ENCODE measurements at regions not wholly inside any gene's neighbourhood (a gene's known extent, or its start where the extent isn't known, plus 50 kb on each side); places are given as distances from the start of the nearest gene placed in this dataset.
"Not testable (repeated sequence)": the region's sequence is repeated elsewhere in the genome, so short reads cannot be mapped to it uniquely, and the experiment has no call there.

GRCh38 chr17:12195418-12195817 is 174.7 kb downstream of the MAP2K4 start:
- DNase-seq (ENCODE audit: low spot score) = no peak

GRCh38 chr17:12201294-12201880 is 180.7 kb downstream of the MAP2K4 start:
- DNase-seq (ENCODE audit: low spot score) = no peak

- DNase-seq (ENCODE audit: low spot score) = no peak
Observed at GRCh38 chr17:12209632-12210191, 189.0 kb downstream of the MAP2K4 start.

DNA sequence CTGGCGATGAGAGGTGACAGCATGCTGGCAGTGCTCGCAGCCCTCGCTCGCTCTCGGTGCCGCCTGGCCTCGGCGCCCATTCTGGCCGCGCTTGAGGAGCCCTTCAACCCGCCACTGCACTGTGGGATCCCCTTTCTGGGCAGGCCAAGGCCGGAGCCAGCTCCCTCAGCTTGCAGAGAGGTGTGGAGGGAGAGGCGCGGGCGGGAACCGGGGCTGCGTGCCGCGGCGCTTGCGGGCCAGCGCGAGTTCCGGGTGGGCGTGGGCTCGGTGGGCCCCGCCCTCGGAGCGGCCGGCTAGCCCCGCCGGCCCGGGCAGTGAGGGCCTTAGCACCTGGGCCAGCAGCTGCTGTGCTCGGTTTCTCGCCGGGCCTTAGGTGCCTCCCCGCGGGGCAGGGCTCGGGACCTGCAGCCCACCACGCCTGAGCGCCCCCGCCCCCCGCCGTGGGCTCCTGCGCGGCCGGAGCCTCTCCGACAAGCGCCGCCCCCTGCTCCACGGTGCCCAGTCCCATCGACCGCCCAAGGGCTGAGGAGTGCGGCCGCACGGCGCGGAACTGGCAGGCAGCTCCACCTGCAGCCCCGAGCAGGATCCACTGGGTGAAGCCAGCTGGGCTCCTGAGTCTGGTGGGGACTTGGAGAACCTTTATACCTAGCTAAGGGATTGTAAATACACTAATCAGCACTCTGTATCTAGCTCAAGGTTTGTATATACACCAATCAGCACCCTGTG is 200.2 kb downstream of the MAP2K4 start:
- not testable (repeated sequence) for DNase-seq (ENCODE audit: low spot score)

- DNase-seq (ENCODE audit: low spot score) = no peak
Observed at GRCh38 chr17:12222392-12222791, 201.7 kb downstream of the MAP2K4 start.

DNA sequence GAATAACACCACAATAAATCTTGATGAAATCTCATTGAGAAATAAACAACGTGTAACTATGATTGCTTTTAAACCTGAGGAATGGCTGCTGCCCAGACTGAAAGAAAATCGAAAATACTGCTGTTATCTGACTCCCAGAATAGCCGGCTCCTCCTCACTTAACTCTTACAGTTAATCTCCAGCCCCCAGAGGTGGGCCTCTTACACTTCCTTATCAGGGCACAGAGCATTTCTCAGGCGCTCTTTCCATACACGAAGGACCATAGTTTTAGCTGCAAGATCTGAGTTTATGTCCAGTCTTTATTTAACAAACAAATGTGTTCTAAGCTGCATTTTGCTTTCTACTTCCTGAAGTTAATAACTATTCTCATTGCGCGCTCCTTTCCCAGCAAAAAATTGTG is 206.9 kb downstream of the MAP2K4 start:
- DNase-seq (ENCODE audit: low spot score) = no peak

DNA sequence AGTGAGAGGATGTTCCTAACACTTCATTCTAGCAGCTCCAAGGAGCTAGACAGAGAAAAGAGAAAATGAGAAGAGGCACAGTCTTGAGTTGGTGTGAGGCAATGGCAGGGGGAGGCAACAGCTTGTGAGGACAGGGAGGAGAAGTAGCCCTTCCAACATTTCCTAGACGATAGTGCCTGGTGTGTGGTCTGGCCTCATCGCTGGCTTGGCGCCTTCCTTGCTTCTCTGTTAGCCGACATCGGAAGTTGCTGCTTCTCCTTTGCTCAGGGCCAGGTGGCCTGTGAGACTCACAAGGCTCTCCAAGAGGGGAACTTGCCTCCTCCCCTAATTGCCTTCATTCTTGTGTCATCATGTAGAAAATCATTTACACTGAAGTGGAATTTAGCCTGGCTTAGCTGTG is 208.7 kb downstream of the MAP2K4 start:
- no peak for DNase-seq (ENCODE audit: low spot score)

GRCh38 chr17:12230481-12231354 is 210.0 kb downstream of the MAP2K4 start:
- DNase-seq (ENCODE audit: low spot score) = no peak

DNA sequence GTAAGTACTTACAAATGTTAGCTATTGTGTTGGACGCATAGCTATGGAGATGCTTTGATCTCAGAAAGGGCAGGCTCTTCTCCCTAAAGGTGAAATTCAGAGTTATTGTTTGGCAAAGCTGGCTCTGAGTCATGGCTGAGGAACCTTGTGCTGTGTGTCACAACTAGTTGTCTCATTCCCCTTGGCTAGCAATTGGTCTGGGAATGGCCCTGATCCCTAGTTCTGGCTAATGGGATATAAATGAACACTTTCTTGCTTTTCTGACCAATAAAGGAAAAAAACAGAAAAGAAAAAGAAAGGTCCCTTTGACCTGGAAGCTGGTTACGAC is 210.6 kb downstream of the MAP2K4 start:
- no peak for DNase-seq (ENCODE audit: low spot score)

DNA sequence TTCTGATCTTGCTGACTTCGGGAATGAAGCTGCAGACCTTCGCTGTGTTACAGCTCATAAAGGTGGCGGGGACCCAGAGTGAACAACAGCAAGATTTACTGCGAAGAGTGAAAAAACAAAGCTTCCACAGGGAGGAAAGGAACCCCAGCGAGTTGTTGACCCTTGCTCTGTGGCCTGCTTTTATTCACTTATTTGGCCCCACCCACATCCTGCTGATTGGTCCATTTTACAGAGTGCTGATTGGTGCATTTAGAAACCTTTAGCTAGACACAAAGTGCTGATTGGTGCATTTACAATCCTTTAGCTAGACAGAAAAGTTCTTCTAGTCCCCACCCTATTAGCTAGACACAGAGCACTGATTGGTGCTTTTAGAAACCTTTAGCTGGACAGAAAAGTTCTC is 218.3 kb downstream of the MAP2K4 start:
- DNase-seq (ENCODE audit: low spot score) = not testable (repeated sequence)

DNA sequence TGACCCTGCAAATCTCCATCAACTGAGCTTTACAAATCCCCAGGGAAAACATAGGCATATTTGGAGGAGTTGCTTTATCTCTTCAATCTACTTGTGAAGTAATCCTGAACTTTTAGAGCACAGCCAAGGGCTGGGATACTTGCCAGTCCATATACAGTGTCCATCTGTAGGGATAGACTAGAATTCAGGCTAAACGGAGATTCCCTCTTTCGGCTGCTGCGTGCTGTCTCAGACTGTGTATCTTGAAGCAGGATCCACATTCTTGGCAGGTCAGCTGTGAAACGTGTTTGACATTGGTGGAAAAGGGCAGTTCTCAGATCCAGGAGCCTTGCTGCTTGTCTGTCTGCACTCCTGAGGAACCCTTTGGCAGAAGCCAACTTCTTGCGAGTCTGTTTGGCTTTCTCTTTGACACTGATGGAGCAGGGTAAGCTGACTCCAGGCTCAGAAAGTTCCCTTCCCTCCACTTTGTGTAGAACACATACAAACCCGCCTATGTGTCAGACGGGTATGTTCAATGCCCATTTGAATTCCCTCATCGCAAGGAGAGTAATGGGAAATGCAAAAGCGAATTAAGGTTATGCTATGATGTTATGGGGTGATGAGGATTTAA is 221.8 kb downstream of the MAP2K4 start:
- DNase-seq (ENCODE audit: low spot score) = no peak

DNA sequence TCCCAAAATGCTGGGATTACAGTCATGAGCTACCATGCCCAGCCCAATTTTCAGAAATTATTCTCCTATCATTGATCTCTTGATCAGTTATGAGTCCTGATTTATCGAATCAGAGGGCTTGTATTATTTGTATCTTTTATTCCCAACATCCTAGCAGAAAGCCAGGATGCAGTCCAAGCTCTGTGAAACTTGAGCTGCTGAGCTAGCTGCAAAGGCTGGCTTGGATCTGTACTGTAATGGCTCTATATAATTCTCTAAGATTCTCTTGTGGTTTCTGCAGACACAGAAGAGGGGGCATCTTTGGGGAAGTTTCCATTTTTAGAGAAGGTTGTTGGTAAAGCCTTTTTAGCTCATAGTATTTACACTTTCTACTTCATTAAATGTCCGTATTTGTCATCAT is 227.1 kb downstream of the MAP2K4 start:
- no peak for DNase-seq (ENCODE audit: low spot score)

DNA sequence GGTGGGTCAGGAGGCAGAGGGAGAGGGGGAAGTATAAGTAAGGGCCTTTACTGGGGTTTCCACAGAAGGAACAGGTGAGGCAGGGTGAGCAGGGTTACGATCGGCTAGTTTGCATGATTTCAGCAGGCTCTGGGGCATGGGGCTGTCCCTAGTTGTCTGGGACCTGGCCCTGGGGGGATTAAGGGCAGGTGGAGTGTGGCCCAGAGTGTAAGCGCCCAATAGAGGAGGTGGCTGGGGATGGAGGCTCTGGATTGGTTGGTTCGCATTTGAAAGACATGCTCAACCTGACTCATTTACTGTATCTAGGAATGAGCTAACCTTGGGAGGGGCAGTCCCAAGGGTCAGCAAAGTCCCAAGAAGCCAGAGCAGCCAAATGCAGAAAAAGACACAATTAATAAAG is 230.3 kb downstream of the MAP2K4 start:
- DNase-seq (ENCODE audit: low spot score) = no peak

- no peak for DNase-seq (ENCODE audit: low spot score)
Observed at GRCh38 chr17:12252462-12252861, 231.8 kb downstream of the MAP2K4 start.

DNA sequence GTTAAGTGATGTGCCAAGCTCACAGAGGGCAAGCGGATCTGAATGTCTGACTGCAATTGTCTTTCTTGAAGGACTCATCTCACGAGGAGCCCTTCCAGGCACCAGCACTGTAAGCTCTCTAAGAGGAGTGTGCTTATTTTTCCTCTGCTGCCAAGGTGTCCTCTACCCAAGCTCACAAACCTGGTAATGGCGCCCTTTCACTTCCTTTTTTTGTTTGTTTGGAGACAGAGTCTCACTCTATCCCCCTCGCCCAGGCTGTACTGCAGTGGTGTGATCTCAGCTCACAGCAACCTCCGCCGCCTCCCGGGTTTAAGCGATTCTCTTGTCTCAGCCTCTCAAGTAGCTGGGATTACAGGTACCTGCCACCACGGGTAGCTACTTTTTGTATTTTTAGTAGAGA is 233.8 kb downstream of the MAP2K4 start:
- no peak for DNase-seq (ENCODE audit: low spot score)

- peak; percentile 59 for DNase-seq (ENCODE audit: low spot score)
Observed at GRCh38 chr17:12256380-12256995, 235.8 kb downstream of the MAP2K4 start.

DNA sequence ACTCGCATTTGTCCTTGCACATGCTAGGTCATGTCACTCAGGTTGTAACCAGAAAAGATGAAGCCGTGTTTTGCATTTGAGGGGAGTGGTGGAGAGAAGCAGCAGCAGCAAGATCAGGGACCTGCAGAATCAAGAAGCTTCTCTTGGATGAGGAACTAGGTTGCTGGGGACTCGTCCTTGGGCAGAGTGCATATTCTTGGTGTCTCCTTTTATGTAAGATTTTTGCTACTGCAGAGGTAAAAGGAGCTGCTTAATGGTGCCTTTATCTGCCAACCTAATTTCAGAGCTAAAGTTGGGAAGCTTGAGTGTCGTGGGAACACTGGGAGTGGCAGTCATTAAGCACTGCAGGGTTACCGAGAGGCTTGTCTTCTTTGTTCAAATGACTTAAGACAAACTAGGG is 236.5 kb downstream of the MAP2K4 start:
- no peak for DNase-seq (ENCODE audit: low spot score)

- no peak for DNase-seq (ENCODE audit: low spot score)
Observed at GRCh38 chr17:12261354-12261753, 240.7 kb downstream of the MAP2K4 start.

GRCh38 chr17:12269751-12270150 is 249.1 kb downstream of the MAP2K4 start:
- DNase-seq (ENCODE audit: low spot score) = no peak

GRCh38 chr17:12277827-12278226 is 257.1 kb downstream of the MAP2K4 start:
- no peak for DNase-seq (ENCODE audit: low spot score)

GRCh38 chr17:12282056-12282455 is 261.4 kb downstream of the MAP2K4 start:
- DNase-seq (ENCODE audit: low spot score) = peak; percentile 22

DNA sequence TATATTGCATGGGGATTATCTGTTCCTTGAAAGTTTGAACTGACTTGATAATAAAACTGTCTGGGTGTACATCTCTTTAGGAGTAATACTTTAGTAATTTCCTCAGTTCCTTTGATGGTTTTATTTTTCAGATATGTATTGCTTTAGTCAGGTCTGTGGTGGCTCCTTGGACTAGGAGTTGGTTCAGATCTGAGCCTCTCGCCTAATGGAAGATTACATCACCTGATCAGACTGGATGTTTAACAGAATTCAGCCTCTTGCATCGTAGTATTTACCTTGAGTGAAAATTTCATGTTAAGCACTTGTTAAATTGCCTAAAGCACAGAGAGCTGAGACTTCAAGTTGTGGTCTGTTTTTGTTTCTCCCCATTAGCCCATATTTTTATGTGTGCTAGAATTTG is 267.3 kb downstream of the MAP2K4 start:
- no peak for DNase-seq (ENCODE audit: low spot score)

All from kidney capillary endothelial cell (primary cell).